GM10266 (cell line): ENCODE measurements at regions not wholly inside any gene's neighbourhood (a gene's known extent, or its start where the extent isn't known, plus 50 kb on each side); places are given as distances from the start of the nearest gene placed in this dataset.

Experiments
- DNase-seq: peaks from one replicate; pipeline ENCODE4 v3.0.0; 2012; ENCODE audit errors: extremely low spot score
- TF ChIP-seq, protein P1 (sequence below): IDR thresholded peaks from 2 replicates; pipeline ENCODE4 v1.5.1; 2012; ENCODE audit warnings: mild to moderate bottlenecking, low read depth; ENCODE audit not compliant: control insufficient read depth, insufficient read depth; ENCODE audit errors: missing control alignments

DNA sequence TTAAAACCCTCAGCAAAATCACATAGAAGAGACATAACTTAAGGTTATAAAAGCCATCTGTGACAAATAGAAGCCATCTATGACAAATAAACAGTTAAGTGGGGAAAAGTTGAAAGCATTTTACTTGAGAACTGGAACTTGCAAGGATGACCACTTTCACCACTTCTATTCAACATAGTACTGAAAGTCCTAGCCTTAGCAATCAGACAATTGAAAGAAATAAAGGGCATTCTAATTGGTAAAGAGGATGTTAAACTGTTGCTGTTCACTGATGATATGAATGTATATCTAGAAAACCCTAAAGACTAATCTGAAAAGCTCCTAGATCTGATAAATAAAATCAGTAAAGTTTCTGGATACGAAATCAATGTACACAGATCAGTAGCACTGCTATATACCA is 186.9 kb upstream of the SATB1 start:
- no peak for DNase-seq

DNA sequence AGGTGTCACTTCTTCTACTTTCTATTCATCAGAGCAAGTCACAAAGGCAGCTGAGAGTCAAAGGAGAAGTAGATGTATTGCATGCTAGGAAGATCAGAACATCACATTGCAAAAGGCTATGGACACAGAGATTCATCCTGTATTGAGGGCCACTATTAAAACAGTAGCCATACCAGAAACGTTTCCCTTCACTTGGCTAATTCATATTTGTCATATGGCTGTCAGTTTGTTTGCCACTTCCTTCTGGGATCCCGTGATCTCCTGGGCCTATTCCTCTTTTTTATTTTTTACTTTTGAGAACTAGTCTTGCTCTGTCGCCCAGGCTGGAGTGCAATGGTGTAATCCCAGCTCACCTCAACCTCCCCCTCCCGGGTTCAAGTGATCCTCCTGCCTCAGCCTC is 184.0 kb upstream of the SATB1 start:
- DNase-seq: no peak
- TF ChIP-seq, protein P1, sequence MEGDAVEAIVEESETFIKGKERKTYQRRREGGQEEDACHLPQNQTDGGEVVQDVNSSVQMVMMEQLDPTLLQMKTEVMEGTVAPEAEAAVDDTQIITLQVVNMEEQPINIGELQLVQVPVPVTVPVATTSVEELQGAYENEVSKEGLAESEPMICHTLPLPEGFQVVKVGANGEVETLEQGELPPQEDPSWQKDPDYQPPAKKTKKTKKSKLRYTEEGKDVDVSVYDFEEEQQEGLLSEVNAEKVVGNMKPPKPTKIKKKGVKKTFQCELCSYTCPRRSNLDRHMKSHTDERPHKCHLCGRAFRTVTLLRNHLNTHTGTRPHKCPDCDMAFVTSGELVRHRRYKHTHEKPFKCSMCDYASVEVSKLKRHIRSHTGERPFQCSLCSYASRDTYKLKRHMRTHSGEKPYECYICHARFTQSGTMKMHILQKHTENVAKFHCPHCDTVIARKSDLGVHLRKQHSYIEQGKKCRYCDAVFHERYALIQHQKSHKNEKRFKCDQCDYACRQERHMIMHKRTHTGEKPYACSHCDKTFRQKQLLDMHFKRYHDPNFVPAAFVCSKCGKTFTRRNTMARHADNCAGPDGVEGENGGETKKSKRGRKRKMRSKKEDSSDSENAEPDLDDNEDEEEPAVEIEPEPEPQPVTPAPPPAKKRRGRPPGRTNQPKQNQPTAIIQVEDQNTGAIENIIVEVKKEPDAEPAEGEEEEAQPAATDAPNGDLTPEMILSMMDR: no peak

More for the DNA sequence above, 186.9 kb upstream of the SATB1 start:
- TF ChIP-seq, protein P1: no peak

DNA sequence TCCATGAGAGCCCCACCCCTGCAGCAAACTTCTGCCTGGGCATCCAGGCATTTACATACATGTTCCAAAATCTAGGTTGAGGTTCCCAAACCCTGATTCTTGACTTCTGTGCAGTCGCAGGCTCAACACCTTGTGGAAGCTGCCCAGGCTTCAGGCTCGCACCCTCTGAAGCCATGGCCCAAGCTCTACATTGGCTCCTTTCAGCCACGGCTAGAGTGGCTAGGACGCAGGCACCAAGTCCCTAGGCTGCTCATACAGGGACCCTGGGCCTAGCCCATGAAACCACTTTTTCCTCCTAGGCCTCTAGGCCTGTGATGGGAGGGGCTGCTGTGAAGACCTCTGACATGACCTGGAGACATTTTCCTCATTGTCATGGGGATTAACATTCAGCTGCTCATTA is 172.8 kb upstream of the SATB1 start:
- DNase-seq: no peak
- TF ChIP-seq, protein P1: no peak

DNA sequence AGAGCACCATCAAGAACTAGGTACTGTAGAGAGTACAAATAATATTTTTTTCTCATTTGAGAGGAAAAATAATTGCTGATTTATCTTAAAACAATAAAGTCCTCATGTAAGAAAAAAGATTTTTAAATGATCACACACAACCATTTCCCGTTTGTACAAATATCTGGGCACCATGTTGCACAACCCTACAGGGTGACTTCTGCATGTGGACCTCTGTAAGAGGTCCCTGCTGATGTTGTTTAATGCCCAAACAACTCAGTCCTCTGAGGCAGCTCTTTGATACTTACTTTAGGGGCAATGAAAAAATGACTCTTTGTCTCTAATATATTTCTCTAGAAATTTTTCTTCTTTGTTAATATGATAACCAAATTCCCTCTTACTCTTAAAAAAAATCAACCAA is 168.1 kb upstream of the SATB1 start:
- TF ChIP-seq, protein P1: no peak
- DNase-seq: no peak

DNA sequence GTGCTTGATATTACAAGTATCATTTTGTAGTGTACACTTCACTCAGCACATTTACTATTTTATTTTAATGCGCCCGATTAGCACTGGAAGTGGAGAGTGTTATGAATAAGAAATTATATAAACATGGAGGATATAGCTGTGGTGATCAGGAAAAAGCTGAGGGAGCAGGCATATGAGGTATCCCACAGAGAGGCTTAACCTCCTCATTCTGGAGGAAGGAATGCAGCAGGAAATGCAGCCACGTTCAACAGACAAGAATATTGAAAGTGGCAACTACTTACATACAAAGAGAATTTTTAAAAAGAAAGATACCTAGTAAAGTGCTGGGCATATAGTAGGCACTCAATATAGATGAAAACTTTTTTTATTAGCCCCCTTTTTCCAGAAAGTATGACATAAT is 166.0 kb upstream of the SATB1 start:
- TF ChIP-seq, protein P1: no peak
- DNase-seq: no peak

DNA sequence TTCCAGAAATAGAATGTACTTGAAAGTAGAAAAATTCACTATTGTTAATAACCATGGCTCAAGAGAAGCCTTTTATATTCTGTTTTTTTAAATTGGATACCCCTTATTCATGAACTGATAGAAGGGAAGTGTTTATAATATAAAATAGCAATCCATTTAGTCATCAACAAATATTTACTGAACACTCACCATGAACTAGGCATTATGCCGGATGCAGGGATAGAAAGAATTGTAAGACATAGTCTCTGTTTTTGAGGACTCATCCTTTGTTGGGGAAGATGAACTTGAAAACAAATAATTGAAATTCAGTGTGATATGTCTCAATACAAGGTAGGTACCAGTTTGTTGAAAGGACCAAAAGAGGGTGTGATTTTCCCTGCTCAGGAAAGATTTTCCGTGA is 160.9 kb upstream of the SATB1 start:
- TF ChIP-seq, protein P1: no peak
- no peak for DNase-seq

DNA sequence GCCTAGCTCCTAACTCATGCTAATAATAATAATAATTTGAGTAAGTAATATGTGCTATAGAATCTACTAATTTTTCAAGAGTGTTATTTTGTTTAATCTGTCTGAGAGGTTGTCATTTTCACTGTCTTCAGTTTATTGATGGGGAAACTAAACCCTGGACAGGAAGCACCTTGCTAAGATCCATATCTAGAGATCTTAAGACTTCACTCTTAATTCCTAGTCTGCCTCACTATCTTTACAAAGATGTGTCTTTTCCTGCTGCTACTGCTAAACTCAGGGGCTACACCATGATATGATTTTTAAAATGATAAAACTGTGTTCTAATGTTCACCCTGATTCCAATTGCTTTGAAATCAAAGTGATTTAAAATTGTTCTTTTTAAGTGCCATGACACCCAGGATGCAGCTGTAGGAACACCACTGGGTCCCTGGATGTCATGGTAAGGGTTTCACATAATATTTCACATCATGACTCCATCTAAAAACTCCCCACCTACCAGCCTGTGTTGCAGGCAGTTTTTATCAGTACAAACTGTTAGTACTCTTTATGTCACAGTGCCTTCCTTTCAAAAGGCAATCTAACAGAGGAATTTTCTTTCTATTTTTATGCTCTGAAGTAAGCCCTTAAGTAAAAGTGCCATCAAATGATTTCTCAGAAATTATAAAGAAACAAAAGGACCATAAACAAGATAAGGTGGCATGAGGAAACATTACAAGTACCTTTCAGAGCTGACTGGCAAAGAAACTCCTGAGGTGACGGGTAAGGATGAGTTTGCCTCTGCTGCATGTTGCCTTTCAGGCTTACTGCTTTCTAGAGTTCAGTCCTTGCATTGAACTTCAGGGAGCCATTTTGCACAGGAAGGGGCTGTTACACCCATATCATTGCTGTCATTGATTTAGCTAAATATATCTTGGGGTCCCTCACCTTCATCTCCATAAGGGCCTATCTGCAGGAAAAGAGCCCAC is 160.1 kb upstream of the SATB1 start:
- TF ChIP-seq, protein P1: no peak
- no peak for DNase-seq
